Activated CD4-positive, alpha-beta T cell treated with anti-CD3 and anti-CD28 coated beads, Interleukin-2, amount 10 ng/mL, durations not matched to agents 7 days and 5 days (primary cell): ENCODE measurements at regions not wholly inside any gene's neighbourhood (a gene's known extent, or its start where the extent isn't known, plus 50 kb on each side); places are given as distances from the start of the nearest gene placed in this dataset.

Source experiments
- CTCF ChIA-PET: fragments of 350-600 bp; sonication (Branson Sonifier 250); formaldehyde crosslinking; loops from one replicate; lab custom pipeline; 2021; ENCODE audit warnings: antibody characterized with exemption; lab: Charles Lee
- POLR2A ChIA-PET: fragments of 350-600 bp; sonication (Branson Sonifier 250); formaldehyde crosslinking; loops from one replicate; lab custom pipeline; 2021; ENCODE audit warnings: antibody characterized with exemption; lab: Charles Lee
- DNase-seq: peaks from one replicate; pipeline ENCODE4 v3.0.0-alpha.2; 2020
- H3K27ac Mint-ChIP-seq: one replicate; pipeline ENCODE4 v1.8.0; 2021; ENCODE audit warnings: mild to moderate bottlenecking, moderate library complexity, mixed read lengths
- H3K27me3 Mint-ChIP-seq: one replicate; pipeline ENCODE4 v1.8.0; 2021; ENCODE audit warnings: mixed read lengths
- H3K36me3 Mint-ChIP-seq: one replicate; pipeline ENCODE4 v1.8.0; 2021; ENCODE audit warnings: low read depth, mixed read lengths
- H3K4me1 Mint-ChIP-seq: one replicate; pipeline ENCODE4 v1.8.0; 2021; ENCODE audit warnings: mixed read lengths
- H3K4me3 Mint-ChIP-seq: one replicate; pipeline ENCODE4 v1.8.0; 2021; ENCODE audit warnings: mild to moderate bottlenecking, moderate library complexity, mixed read lengths
- H3K9me3 Mint-ChIP-seq: one replicate; pipeline ENCODE4 v1.8.0; 2021; ENCODE audit warnings: mixed read lengths

- no peaks in the 10 kb centered on the region for H3K27me3 Mint-ChIP-seq
- no peak for DNase-seq
- H3K4me1 Mint-ChIP-seq: no peaks in the 10 kb centered on the region
- peaks cover 36% of the 10 kb centered on the region for H3K9me3 Mint-ChIP-seq
- ChIA-PET POLR2A (no interaction called here), CTCF (no interaction called here)
- no peak overlapping the region for H3K27ac Mint-ChIP-seq
- H3K4me3 Mint-ChIP-seq: no peak overlapping the region
- no peaks in the 10 kb centered on the region for H3K36me3 Mint-ChIP-seq
Observed at GRCh38 chr15:24901409-24901808, 53.4 kb upstream of the SNRPN start.
